Esophagus squamous epithelium (tissue), 4 donors: ENCODE measurements at regions not wholly inside any gene's neighbourhood (a gene's known extent, or its start where the extent isn't known, plus 50 kb on each side); places are given as distances from the start of the nearest gene placed in this dataset.

ENCODE experiments used
- CTCF ChIP-seq, 6 experiments: fragments of 450-650 bp in 4 of 6; fragments of 200-600 bp in 2 of 6; sonication (generic) in 2 of 6; IDR thresholded peaks; one replicate each; pipeline ENCODE4 v1.5.1; 2016 to 2019; ENCODE audit warnings: antibody characterized with exemption in 6 of 6, mild to moderate bottlenecking in 4 of 6, moderate library complexity in 4 of 6
- POLR2A ChIP-seq, 4 donors: fragments of 450-650 bp; IDR thresholded peaks; one replicate each; pipeline ENCODE4 v1.6.1; 2017; ENCODE audit warnings: antibody characterized with exemption in 4 of 4, mild to moderate bottlenecking in 4 of 4, moderate library complexity in 3 of 4

GRCh38 chr7:50211130-50212015 is 93.1 kb upstream of the IKZF1 start:
- TF ChIP-seq CTCF (IDR thresholded peaks at IDR 0.05) (no peak), POLR2A (IDR thresholded peaks at IDR 0.05) (no peak)
